NCI-H69 (cell line): ENCODE measurements at regions not wholly inside any gene's neighbourhood (a gene's known extent, or its start where the extent isn't known, plus 50 kb on each side); places are given as distances from the start of the nearest gene placed in this dataset.

Source experiments
- DNase-seq: peaks from one replicate; lab custom pipeline; 2025; lab: John Stamatoyannopoulos, UW

GRCh38 chr12:123100882-123101281 is 50.0 kb downstream of the PITPNM2 start:
- no peak for DNase-seq

DNA sequence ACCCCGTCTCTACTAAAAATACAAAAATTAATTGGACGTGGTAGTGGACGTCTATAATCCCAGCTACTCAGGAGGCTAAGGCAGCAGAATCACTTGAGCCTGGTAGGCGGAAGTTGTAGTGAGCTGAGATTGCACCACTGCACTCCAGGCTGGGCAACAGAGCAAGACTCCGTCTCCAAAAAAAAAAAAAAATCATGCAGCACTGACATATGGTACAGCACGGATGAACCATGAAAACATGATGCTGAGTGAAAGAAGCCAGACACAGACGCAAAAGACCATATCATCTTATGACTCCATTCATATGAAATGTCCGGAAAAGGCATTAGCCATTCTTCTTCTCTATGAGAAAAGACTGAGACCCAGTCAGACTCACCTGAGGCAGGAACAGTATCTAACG is 50.4 kb downstream of the PITPNM2 start:
- no peak for DNase-seq

- peak; percentile 95 for DNase-seq
These were observed 51.2 kb downstream of the PITPNM2 start for GRCh38 chr12:123099560-123100192.

DNA sequence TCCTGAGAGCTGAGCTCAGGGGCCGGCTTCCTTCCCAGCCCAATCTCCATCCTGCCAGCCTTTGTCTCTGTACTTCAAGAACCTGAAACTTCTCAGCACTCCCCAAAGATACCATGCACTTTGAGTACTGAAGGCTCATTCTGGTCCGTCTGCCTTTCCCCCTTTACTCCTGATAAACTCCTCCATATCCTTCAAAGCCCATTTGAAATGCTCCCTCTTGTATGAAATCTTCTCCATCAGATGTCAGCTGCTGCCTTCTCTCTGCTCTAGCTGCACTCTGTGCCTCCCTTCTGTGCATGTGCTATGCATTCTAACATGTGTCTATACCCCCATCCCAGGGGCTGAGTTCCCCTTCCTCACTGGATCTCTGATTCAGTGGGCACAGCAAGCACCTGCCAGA is 52.1 kb downstream of the PITPNM2 start:
- no peak for DNase-seq

DNA sequence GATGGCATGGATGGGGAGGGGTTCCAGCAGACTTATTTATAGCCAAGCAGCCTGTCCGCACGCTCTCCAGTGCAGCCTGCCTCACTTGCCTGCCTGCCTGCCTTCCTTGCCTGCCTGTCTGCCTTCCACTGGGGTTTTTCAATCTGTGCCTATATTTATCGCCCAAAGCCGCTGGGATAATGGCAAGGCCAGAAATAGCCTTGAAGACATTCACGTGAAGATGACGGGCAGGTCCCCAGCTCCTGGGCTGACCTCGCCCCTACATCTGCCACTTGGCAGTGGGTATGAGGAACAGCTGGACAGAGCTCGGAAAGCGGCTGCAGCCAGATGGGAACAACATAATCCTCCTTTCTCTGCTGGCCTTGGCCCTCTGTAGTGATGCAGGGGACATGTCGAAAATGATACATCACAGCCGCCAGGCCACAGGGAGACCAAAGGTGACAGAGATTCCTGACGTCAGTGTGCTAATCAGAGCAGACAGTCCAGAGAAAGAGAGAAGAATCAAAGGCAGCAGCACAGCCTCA is 53.3 kb downstream of the PITPNM2 start:
- DNase-seq, result peak; percentile 77

DNA sequence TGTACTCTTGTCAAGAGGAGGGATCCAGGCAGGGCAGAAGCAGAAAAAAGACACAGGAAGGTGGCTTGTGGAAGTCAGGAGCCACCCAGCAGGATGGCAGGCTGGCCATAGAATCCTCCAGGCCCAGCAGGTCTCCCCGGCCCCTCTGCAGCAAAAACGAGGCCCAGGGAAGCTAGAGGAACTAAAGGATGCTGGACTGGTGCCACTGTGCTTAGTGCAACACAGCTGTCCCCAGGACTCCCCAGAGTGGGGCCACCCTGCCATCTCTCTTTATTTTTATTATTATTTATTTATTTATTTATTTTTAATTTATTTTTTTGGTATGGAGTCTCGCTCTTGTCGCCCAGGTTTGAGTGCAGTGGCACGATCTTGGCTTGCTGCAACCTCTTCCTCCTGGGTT is 54.1 kb downstream of the PITPNM2 start:
- no peak for DNase-seq

DNA sequence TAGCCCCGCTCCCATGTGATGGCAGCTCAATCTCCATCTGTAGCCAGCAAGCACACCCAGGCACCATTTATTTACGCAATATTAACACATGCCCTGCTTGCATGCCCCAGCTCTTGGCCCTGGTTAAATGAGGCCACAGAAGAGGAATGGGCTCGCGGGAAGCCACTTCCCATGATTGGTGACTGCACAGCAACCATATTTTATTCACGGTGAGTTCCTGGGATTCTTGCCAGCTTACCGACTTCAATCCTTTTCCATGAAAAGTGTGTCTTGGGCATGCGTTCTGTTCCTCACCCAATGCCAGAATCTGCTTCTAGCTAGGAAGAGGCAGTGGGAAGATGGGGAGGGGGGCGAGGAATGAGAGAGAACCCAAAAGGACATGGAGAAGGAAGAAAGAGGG is 54.7 kb downstream of the PITPNM2 start:
- DNase-seq, result peak; percentile 39

- DNase-seq, result peak; percentile 36
These were observed 55.6 kb downstream of the PITPNM2 start for GRCh38 chr12:123095078-123095881.

DNA sequence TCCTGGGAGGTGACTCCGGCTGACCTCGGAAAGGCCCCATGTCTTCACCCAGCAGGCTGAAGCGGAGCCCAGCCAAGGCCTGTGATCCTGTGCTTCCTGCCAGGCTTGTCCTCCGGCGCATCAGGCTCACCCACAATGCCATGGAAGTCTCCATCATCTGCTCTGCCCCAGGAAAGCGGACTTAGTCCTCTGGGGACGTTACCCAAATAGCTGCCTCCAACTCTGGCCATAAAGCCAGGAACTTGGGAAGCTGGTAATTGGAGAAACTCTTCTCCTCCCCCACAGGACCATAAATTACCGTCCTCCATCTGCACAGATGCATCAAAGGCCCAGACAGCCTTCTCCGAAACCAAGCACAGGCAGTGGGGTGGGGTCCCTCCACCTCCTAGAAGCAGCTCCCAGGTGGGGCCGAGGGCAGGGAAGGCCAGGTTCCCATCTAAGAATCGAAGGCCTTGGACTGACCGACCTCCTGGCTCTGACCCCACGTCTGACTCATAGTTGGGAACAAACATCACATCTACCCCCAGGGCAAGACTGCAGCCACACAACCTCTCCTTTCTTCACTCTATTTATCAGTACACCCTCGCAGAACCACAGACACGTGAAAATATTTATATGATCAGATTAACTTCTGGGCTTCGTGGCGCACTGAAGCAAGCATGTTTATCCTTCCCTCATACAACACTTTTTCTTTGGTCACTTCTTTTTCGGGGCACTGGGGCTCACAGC is 56.4 kb downstream of the PITPNM2 start:
- peak; percentile 74 for DNase-seq

GRCh38 chr12:123092866-123093265 is 58.0 kb downstream of the PITPNM2 start:
- DNase-seq, result no peak

DNA sequence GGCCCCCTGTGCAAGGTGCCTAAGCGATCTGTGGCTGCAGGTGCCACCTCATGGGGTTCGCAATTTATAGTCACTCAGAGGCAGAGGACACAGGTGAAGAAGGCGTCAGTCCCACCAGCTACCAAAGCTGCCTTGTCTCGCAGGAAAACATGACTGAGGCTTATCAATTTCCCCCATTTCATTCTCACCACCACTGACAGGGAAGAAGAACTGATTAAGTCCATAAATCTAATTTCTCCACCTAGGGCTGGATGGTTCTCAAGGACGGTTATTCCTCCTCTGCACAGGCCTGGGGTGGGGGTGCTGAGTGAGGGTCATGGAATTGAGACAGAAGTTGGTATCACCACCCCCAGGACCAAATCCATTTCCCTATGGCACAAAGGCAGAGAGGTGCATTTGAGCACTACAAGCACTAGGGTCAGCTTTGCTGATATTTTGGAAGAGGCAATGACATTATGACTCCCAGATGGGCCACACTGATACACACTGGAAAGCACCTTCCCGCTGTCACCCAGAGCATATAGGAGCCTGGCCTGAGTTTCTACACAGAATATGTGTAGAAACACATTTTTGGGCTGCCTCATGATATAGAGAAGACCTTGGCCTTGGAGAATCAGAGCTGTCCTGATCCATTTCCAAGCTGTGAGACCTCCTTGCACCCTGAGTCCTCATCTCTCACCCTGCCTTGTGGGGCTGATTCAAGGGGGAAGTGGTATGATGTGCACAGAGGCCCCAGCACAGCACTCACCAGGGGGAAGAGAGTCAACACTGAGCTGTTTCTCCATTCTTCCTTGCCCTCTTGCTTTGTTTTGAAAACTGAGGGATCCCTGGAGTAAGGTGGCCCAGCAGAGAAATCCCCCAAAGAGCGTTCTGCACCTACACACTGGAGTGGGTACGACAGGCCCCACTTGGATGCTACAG is 59.4 kb downstream of the PITPNM2 start:
- DNase-seq, result no peak

DNA sequence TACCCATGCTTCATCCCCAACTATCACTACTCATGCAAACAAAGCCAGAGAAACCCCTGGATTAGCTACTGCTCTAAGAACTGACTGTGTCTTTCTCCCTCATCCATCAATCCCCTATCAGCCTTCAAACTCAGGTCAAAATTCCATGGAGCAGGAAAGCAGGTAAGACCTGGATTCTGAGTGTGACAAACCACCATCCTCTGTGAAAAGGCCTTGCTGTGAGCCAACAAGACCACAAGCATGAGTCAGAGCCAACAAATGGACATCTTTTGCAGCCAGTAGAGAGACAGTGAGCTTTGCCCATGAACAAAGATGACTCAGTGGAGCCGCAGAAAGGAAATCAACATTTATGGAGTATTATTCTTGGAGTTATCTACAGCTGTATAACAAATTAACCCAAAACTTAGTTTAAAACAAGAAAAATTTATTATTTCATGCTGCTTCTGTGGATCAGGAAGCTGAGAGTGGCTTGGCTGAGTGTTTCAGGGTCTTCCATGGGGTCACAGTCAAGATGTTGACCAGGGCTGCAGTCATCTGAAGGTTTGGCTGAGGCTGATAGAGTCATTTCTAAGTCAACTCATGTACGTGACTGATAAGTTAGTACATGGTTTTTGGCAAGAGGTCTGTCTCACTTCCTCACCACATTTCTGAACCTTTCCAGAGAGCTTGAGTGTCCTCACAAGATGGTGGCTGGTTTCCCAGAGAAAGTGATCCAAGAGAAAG is 61.1 kb downstream of the PITPNM2 start:
- no peak for DNase-seq

GRCh38 chr12:123089140-123089539 is 61.8 kb downstream of the PITPNM2 start:
- DNase-seq, result no peak

DNA sequence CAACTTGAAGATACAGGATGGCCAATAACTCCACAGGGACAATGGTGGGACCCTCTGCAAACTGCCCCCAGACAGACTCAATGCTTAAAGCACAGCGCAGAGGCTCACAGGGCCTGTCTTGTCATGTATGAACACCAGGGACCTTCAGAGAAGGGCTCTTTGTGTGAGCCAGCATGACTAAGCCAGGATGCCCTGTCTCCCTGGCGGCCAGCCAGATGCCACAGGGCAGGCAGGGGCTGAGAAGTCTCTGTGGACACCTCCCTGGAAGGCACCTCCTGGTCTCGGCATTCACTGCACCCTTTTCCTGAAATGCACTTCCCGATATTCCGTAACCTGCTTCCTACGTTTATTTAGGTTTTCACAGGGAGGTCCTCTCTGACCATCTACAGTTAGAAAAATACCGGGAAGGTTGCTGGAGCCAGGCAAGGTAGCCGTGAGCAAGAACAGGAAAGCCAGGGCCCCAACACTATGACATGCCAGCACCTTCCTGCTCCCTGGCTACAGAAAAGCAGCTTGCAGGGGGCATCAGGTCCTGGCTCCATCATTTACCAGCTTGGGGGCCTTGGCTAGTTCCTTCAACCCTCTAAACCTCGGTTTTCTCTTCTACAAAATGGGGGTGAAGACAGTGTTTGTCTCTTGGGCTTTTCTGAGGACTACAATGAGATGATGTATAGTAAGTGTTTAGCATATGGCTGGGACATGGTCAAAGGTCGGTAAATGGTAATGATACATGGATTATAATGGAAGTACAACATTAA is 65.0 kb downstream of the PITPNM2 start:
- DNase-seq, result peak; percentile 90

DNA sequence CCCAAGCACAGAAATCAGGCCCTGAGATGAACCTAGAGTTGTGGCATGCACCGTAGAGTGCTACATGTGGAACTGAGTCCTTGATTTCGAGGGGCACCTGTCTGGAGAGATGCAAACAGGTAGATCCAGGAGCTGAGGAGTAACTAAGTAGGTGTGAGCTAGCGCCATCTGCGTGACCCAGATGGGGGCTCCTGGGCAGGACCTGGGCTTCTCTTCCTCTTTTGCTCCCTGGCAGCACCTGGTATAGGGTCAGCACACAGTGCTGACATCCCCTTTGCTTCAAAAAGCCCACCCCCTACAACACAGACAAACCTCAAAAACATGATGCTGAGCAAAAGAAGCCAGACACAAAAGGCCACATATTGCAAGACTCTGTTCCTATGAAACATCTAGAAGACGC is 65.8 kb downstream of the PITPNM2 start:
- DNase-seq, result no peak

GRCh38 chr12:123083661-123084571 is 67.0 kb downstream of the PITPNM2 start:
- DNase-seq, result no peak

DNA sequence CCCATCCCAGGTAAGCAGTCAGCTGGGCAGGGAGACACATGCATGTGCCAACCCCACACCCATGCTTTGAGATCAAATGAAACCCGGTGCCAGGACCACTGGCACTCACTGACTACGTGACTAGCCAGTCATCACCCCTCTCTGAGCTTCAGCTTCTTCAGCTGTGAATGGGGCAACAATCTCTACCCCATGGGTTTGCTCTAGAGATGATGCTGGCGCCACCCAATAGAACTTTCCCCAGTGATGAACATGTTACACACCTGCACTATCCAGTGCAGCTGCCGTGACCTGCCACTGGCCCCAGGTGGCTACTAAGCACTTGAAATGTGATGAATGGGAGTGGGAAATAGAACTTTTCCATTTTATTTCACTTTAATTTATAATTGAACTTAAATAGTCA is 70.3 kb downstream of the PITPNM2 start:
- DNase-seq, result no peak

DNA sequence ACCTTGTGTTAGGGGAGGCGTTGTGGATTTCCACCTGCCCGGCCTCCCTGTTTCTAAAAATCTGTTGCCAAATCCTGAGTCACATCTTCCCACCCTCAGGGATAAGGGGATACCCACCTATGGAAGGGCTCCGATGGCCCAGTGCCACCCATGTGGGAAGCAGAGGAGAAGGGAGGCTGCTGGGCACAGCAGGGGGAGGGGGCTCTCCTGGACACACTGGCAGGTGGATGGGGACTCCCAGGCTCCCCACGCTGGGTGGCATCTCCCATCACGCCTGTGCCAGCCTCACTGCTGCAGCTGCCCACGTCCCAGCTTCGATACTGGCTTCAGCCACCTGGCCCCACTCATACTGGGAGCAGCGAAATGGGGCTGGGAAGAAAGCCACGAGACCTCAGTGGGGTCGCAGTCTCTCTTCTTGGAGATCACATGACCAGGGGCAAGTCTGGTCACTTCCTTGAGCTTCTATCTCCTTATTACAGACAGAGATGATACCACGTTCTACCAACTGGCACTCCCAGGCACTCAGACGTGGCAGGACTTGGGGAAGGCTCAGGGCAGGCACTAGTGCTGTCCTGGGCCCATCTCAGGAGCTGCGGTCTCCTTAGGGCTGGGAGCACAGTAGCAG is 72.2 kb downstream of the PITPNM2 start:
- DNase-seq, result no peak

GRCh38 chr12:123078120-123078465 is 72.8 kb downstream of the PITPNM2 start:
- DNase-seq, result peak; percentile 67
